ENCODE measurements at regions not wholly inside any gene's neighbourhood (a gene's known extent, or its start where the extent isn't known, plus 50 kb on each side); places are given as distances from the start of the nearest gene placed in this dataset.
"Not testable (repeated sequence)": the region's sequence is repeated elsewhere in the genome, so short reads cannot be mapped to it uniquely, and the experiment has no call there.

- intact Hi-C loops (cut with DNase I) = no loop called here
- Histone ChIP-seq H3K4me3 (ENCODE audit: low read length in 2 of 2) (no peak overlapping the region), H3K9me3 (ENCODE audit: control insufficient read depth, low read length) (no peaks in the 10 kb centered on the region), H3K36me3 (ENCODE audit: control insufficient read depth in 1 of 2, insufficient read depth in 2 of 2, low read length in 1 of 2) (no peaks in the 10 kb centered on the region), H3K4me1 (ENCODE audit: control insufficient read depth in 1 of 2, insufficient read depth in 2 of 2, low read length in 2 of 2) (no peaks in the 10 kb centered on the region), H3K27me3 (ENCODE audit: control insufficient read depth in 1 of 2, insufficient read depth in 2 of 2, low read length in 1 of 2) (no peaks in the 10 kb centered on the region), H3K27ac (ENCODE audit: low read depth in 1 of 2, low read length in 2 of 2) (peak overlapping the region in 1 of 2 donors; percentile 12)
- DNase-seq = no peak
- ATAC-seq (ENCODE audit: low FRiP score) = peak; percentile 60
- WGBS, 2 donors = 22% methylated on average over 5 of the region's 5 CpGs
Observed at GRCh38 chr6:169406804-169407203, 153.2 kb upstream of the THBS2 start.

- no peak for DNase-seq
- Histone ChIP-seq H3K36me3 (ENCODE audit: control insufficient read depth in 1 of 2, insufficient read depth in 2 of 2, low read length in 1 of 2) (no peaks in the 10 kb centered on the region), H3K4me1 (ENCODE audit: control insufficient read depth in 1 of 2, insufficient read depth in 2 of 2, low read length in 2 of 2) (no peaks in the 10 kb centered on the region), H3K27me3 (ENCODE audit: control insufficient read depth in 1 of 2, insufficient read depth in 2 of 2, low read length in 1 of 2) (no peaks in the 10 kb centered on the region), H3K4me3 (ENCODE audit: low read length in 2 of 2) (no peak overlapping the region), H3K27ac (ENCODE audit: low read depth in 1 of 2, low read length in 2 of 2) (no peak overlapping the region), H3K9me3 (ENCODE audit: control insufficient read depth, low read length) (no peaks in the 10 kb centered on the region)
- intact Hi-C loops (cut with DNase I) = no loop called here
- 96 to 100% methylated on average over 2 of the region's 2 CpGs for WGBS, 2 donors
- no peak for ATAC-seq (ENCODE audit: low FRiP score)
Observed at GRCh38 chr6:169406034-169406433, 152.4 kb upstream of the THBS2 start.

GRCh38 chr6:169404828-169405227 is 151.2 kb upstream of the THBS2 start:
- Histone ChIP-seq H3K9me3 (ENCODE audit: control insufficient read depth, low read length) (no peaks in the 10 kb centered on the region), H3K36me3 (ENCODE audit: control insufficient read depth in 1 of 2, insufficient read depth in 2 of 2, low read length in 1 of 2) (no peaks in the 10 kb centered on the region), H3K4me3 (ENCODE audit: low read length in 2 of 2) (no peak overlapping the region), H3K4me1 (ENCODE audit: control insufficient read depth in 1 of 2, insufficient read depth in 2 of 2, low read length in 2 of 2) (no peaks in the 10 kb centered on the region), H3K27ac (ENCODE audit: low read depth in 1 of 2, low read length in 2 of 2) (no peak overlapping the region), H3K27me3 (ENCODE audit: control insufficient read depth in 1 of 2, insufficient read depth in 2 of 2, low read length in 1 of 2) (no peaks in the 10 kb centered on the region)
- 96 to 97% methylated on average over 6 of the region's 6 CpGs for WGBS, 2 donors
- ATAC-seq (ENCODE audit: low FRiP score) (no peak), DNase-seq (no peak)
- intact Hi-C loops (cut with DNase I) = no loop called here

GRCh38 chr6:169398342-169399105 is 144.9 kb upstream of the THBS2 start:
- H3K9me3 ChIP-seq (ENCODE audit: control insufficient read depth, low read length) = no peaks in the 10 kb centered on the region
- intact Hi-C loops (cut with DNase I) = no loop called here
- H3K27ac ChIP-seq (ENCODE audit: low read depth in 1 of 2, low read length in 2 of 2) = no peak overlapping the region
- H3K4me1 ChIP-seq (ENCODE audit: control insufficient read depth in 1 of 2, insufficient read depth in 2 of 2, low read length in 2 of 2) = no peaks in the 10 kb centered on the region
- no peak overlapping the region for H3K4me3 ChIP-seq (ENCODE audit: low read length in 2 of 2)
- DNase-seq (no peak), ATAC-seq (ENCODE audit: low FRiP score) (no peak)
- 86 to 92% methylated on average over 14 of the region's 14 CpGs for WGBS, 2 donors
- H3K27me3 ChIP-seq (ENCODE audit: control insufficient read depth in 1 of 2, insufficient read depth in 2 of 2, low read length in 1 of 2) = no peaks in the 10 kb centered on the region
- no peaks in the 10 kb centered on the region for H3K36me3 ChIP-seq (ENCODE audit: control insufficient read depth in 1 of 2, insufficient read depth in 2 of 2, low read length in 1 of 2)

- ATAC-seq (ENCODE audit: low FRiP score) (no peak), DNase-seq (no peak)
- Histone ChIP-seq H3K9me3 (ENCODE audit: control insufficient read depth, low read length) (no peaks in the 10 kb centered on the region), H3K4me3 (ENCODE audit: low read length in 2 of 2) (no peak overlapping the region), H3K36me3 (ENCODE audit: control insufficient read depth in 1 of 2, insufficient read depth in 2 of 2, low read length in 1 of 2) (no peaks in the 10 kb centered on the region), H3K27me3 (ENCODE audit: control insufficient read depth in 1 of 2, insufficient read depth in 2 of 2, low read length in 1 of 2) (no peaks in the 10 kb centered on the region), H3K27ac (ENCODE audit: low read depth in 1 of 2, low read length in 2 of 2) (no peak overlapping the region), H3K4me1 (ENCODE audit: control insufficient read depth in 1 of 2, insufficient read depth in 2 of 2, low read length in 2 of 2) (no peaks in the 10 kb centered on the region)
- intact Hi-C loops (cut with DNase I) = no loop called here
- 88 to 93% methylated on average over 12 of the region's 12 CpGs for WGBS, 2 donors
Observed at GRCh38 chr6:169397684-169398083, 144.0 kb upstream of the THBS2 start.

- no peaks in the 10 kb centered on the region for H3K27me3 ChIP-seq (ENCODE audit: control insufficient read depth in 1 of 2, insufficient read depth in 2 of 2, low read length in 1 of 2)
- DNase-seq = no peak
- H3K9me3 ChIP-seq (ENCODE audit: control insufficient read depth, low read length) = no peaks in the 10 kb centered on the region
- no peaks in the 10 kb centered on the region for H3K4me1 ChIP-seq (ENCODE audit: control insufficient read depth in 1 of 2, insufficient read depth in 2 of 2, low read length in 2 of 2)
- no peak overlapping the region for H3K4me3 ChIP-seq (ENCODE audit: low read length in 2 of 2)
- ATAC-seq (ENCODE audit: low FRiP score) = no peak
- intact Hi-C loops (cut with DNase I) = no loop called here
- H3K27ac ChIP-seq (ENCODE audit: low read depth in 1 of 2, low read length in 2 of 2) = no peak overlapping the region
- WGBS, 2 donors = 95 to 97% methylated on average over 19 of the region's 19 CpGs
- H3K36me3 ChIP-seq (ENCODE audit: control insufficient read depth in 1 of 2, insufficient read depth in 2 of 2, low read length in 1 of 2) = no peaks in the 10 kb centered on the region
Observed at GRCh38 chr6:169396554-169397163, 143.0 kb upstream of the THBS2 start.

- H3K4me1 ChIP-seq (ENCODE audit: control insufficient read depth in 1 of 2, insufficient read depth in 2 of 2, low read length in 2 of 2); H3K27me3 ChIP-seq (ENCODE audit: control insufficient read depth in 1 of 2, insufficient read depth in 2 of 2, low read length in 1 of 2); DNase-seq; intact Hi-C loops (cut with DNase I); H3K9me3 ChIP-seq (ENCODE audit: control insufficient read depth, low read length); H3K27ac ChIP-seq (ENCODE audit: low read depth in 1 of 2, low read length in 2 of 2); ATAC-seq (ENCODE audit: low FRiP score); H3K4me3 ChIP-seq (ENCODE audit: low read length in 2 of 2); H3K36me3 ChIP-seq (ENCODE audit: control insufficient read depth in 1 of 2, insufficient read depth in 2 of 2, low read length in 1 of 2): not testable (repeated sequence)
- 79 to 83% methylated on average over 7 of the region's 7 CpGs for WGBS, 2 donors
Observed at GRCh38 chr6:169396009-169396539, 142.4 kb upstream of the THBS2 start.

GRCh38 chr6:169395080-169395805 is 141.6 kb upstream of the THBS2 start:
- intact Hi-C loops (cut with DNase I) = no loop called here
- Histone ChIP-seq H3K27ac (ENCODE audit: low read depth in 1 of 2, low read length in 2 of 2) (no peak overlapping the region), H3K4me3 (ENCODE audit: low read length in 2 of 2) (no peak overlapping the region), H3K27me3 (ENCODE audit: control insufficient read depth in 1 of 2, insufficient read depth in 2 of 2, low read length in 1 of 2) (no peaks in the 10 kb centered on the region), H3K36me3 (ENCODE audit: control insufficient read depth in 1 of 2, insufficient read depth in 2 of 2, low read length in 1 of 2) (no peaks in the 10 kb centered on the region), H3K9me3 (ENCODE audit: control insufficient read depth, low read length) (no peaks in the 10 kb centered on the region), H3K4me1 (ENCODE audit: control insufficient read depth in 1 of 2, insufficient read depth in 2 of 2, low read length in 2 of 2) (no peaks in the 10 kb centered on the region)
- 92 to 95% methylated on average over 7 of the region's 7 CpGs for WGBS, 2 donors
- DNase-seq (no peak), ATAC-seq (ENCODE audit: low FRiP score) (no peak)

Data from aorta (tissue), 5 donors.